OCI-LY1 (cell line): ENCODE measurements at regions not wholly inside any gene's neighbourhood (a gene's known extent, or its start where the extent isn't known, plus 50 kb on each side); places are given as distances from the start of the nearest gene placed in this dataset.

Experiments
- H2AFZ ChIP-seq: fragments of 200-600 bp; sonication (generic), shearing (Covaris generic); 2 replicates; pipeline ENCODE4 v1.6.0; 2014; ENCODE audit warnings: antibody characterized with exemption, mild to moderate bottlenecking, low read length
- H3F3A ChIP-seq: fragments of 200-600 bp; sonication (generic), shearing (Covaris generic); 2 replicates; pipeline ENCODE4 v1.6.0; 2014; ENCODE audit warnings: mild to moderate bottlenecking, antibody characterized with exemption, low read length, moderate library complexity; ENCODE audit not compliant: insufficient read depth
- H3K27ac ChIP-seq: fragments of 200-600 bp; sonication (generic); 2 replicates; pipeline ENCODE4 v1.5.1; 2014; ENCODE audit warnings: low read length, mixed run types, mild to moderate bottlenecking, low read depth; ENCODE audit not compliant: poor library complexity, severe bottlenecking
- H3K27me3 ChIP-seq: fragments of 200-600 bp; sonication (generic); 2 replicates; pipeline ENCODE4 v1.6.0; 2014; ENCODE audit warnings: antibody characterized with exemption, mild to moderate bottlenecking, low read length, moderate library complexity; ENCODE audit not compliant: insufficient read depth
- H3K36me3 ChIP-seq: fragments of 200-600 bp; sonication (generic); 2 replicates; pipeline ENCODE4 v1.6.1; 2014; ENCODE audit warnings: mild to moderate bottlenecking, antibody characterized with exemption, low read length, moderate library complexity, mixed read lengths; ENCODE audit not compliant: insufficient read depth
- H3K4me1 ChIP-seq: fragments of 200-600 bp; sonication (generic); 2 replicates; pipeline ENCODE4 v1.5.1; 2014; ENCODE audit warnings: mild to moderate bottlenecking, low read length, moderate library complexity; ENCODE audit not compliant: insufficient read depth, severe bottlenecking
- H3K4me2 ChIP-seq: fragments of 200-600 bp; sonication (generic), shearing (Covaris generic); 2 replicates; pipeline ENCODE4 v1.6.1; 2014; ENCODE audit warnings: low read length
- H3K4me3 ChIP-seq: fragments of 200-600 bp; sonication (generic); 2 replicates; pipeline ENCODE4 v1.5.1; 2014; ENCODE audit warnings: low read length, low read depth, mild to moderate bottlenecking, mixed read lengths; ENCODE audit not compliant: poor library complexity, severe bottlenecking
- H3K79me2 ChIP-seq: fragments of 200-600 bp; shearing (Covaris generic); 2 replicates; pipeline ENCODE4 v1.6.1; 2016; ENCODE audit warnings: mixed run types, low read length, mixed read lengths; ENCODE audit not compliant: insufficient read depth
- H3K9ac ChIP-seq: fragments of 200-600 bp; sonication (generic), shearing (Covaris generic); 2 replicates; pipeline ENCODE4 v1.6.1; 2014; ENCODE audit warnings: mild to moderate bottlenecking, low read length, mixed read lengths
- H3K9me2 ChIP-seq: fragments of 200-600 bp; sonication (generic), shearing (Covaris generic); 2 replicates; pipeline ENCODE4 v1.6.1; 2014; ENCODE audit warnings: low read depth, mild to moderate bottlenecking, low read length, mixed read lengths
- H3K9me3 ChIP-seq: fragments of 200-600 bp; shearing (Covaris generic); 2 replicates; pipeline ENCODE4 v1.6.1; 2014; ENCODE audit warnings: low read length, mixed read lengths
- H4K20me1 ChIP-seq: fragments of 200-600 bp; sonication (generic), shearing (Covaris generic); 2 replicates; pipeline ENCODE4 v1.6.0; 2016; ENCODE audit warnings: mild to moderate bottlenecking, low read length; ENCODE audit not compliant: insufficient read depth
- EZH2 ChIP-seq: fragments of 200-600 bp; sonication (generic), shearing (Covaris generic); IDR thresholded peaks from 2 replicates; pipeline ENCODE4 v1.8.0; 2017; ENCODE audit warnings: borderline replicate concordance, mixed run types, mild to moderate bottlenecking, antibody characterized with exemption, low read length, moderate library complexity, mixed read lengths
- TF ChIP-seq, protein P1 (sequence below): fragments of 200-600 bp; sonication (generic), shearing (Covaris generic); IDR thresholded peaks from 2 replicates; pipeline ENCODE4 v1.5.1; 2017; ENCODE audit warnings: mild to moderate bottlenecking, antibody characterized with exemption, low read length, moderate library complexity, mixed read lengths

DNA sequence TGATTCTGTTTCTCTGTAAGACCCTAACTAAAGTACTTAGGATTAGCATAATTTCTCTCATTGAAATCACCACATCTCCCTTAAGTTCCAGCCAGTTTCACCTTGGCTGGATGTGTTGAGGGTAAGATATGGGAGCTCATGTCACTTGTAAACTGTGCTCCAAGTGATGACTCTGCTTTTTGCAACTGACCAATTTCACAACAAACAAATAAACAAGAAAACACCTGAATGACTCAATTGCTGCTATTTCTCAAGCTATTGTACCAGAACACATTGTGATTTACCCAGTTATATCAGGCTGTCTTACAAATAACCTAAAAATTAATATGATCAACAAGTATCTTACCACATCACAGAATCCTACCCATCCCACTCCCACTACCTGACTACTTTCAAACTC is 379.1 kb upstream of the KIF2A start:
- Histone ChIP-seq H3K9me2 (no peaks in the 10 kb centered on the region), H3K9ac (no peak overlapping the region), H3K9me3 (no peaks in the 10 kb centered on the region), H3K27ac (no peak overlapping the region), H3F3A (no peaks in the 10 kb centered on the region), H3K79me2 (no peaks in the 10 kb centered on the region), H2AFZ (no peak overlapping the region), H3K4me3 (no peak overlapping the region), H3K27me3 (no peaks in the 10 kb centered on the region), H3K36me3 (no peaks in the 10 kb centered on the region), H4K20me1 (no peaks in the 10 kb centered on the region), H3K4me1 (no peaks in the 10 kb centered on the region), H3K4me2 (no peak overlapping the region)
- TF ChIP-seq, protein P1, sequence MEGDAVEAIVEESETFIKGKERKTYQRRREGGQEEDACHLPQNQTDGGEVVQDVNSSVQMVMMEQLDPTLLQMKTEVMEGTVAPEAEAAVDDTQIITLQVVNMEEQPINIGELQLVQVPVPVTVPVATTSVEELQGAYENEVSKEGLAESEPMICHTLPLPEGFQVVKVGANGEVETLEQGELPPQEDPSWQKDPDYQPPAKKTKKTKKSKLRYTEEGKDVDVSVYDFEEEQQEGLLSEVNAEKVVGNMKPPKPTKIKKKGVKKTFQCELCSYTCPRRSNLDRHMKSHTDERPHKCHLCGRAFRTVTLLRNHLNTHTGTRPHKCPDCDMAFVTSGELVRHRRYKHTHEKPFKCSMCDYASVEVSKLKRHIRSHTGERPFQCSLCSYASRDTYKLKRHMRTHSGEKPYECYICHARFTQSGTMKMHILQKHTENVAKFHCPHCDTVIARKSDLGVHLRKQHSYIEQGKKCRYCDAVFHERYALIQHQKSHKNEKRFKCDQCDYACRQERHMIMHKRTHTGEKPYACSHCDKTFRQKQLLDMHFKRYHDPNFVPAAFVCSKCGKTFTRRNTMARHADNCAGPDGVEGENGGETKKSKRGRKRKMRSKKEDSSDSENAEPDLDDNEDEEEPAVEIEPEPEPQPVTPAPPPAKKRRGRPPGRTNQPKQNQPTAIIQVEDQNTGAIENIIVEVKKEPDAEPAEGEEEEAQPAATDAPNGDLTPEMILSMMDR: no peak
- TF ChIP-seq EZH2: no peak

DNA sequence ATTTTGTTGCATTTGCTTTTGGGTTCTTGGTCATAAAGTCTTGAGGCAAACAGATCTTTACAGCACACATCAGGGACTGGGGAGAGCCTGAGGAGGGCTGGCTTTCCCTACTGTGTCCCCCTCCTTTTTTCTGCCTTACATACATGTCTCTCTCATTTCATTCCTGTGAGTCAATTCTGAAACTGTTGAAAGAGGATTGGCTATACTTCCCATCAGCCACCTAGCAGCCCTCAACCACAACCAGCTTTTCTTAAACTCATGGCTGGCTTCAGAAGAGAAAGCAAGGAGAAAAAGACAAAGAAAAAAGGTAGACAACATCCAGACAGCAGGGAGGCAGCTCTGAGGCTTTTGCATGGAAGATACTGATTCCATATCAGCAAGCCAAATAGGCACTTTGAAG is 374.8 kb upstream of the KIF2A start:
- Histone ChIP-seq H3K9me2 (no peaks in the 10 kb centered on the region), H3K27ac (no peak overlapping the region), H3F3A (no peaks in the 10 kb centered on the region), H2AFZ (no peak overlapping the region), H3K79me2 (no peaks in the 10 kb centered on the region), H3K9me3 (no peaks in the 10 kb centered on the region), H3K36me3 (no peaks in the 10 kb centered on the region), H3K4me3 (no peak overlapping the region), H4K20me1 (no peaks in the 10 kb centered on the region), H3K27me3 (no peaks in the 10 kb centered on the region), H3K9ac (no peak overlapping the region), H3K4me2 (no peak overlapping the region), H3K4me1 (no peaks in the 10 kb centered on the region)
- TF ChIP-seq, protein P1: no peak
- no peak for TF ChIP-seq EZH2

DNA sequence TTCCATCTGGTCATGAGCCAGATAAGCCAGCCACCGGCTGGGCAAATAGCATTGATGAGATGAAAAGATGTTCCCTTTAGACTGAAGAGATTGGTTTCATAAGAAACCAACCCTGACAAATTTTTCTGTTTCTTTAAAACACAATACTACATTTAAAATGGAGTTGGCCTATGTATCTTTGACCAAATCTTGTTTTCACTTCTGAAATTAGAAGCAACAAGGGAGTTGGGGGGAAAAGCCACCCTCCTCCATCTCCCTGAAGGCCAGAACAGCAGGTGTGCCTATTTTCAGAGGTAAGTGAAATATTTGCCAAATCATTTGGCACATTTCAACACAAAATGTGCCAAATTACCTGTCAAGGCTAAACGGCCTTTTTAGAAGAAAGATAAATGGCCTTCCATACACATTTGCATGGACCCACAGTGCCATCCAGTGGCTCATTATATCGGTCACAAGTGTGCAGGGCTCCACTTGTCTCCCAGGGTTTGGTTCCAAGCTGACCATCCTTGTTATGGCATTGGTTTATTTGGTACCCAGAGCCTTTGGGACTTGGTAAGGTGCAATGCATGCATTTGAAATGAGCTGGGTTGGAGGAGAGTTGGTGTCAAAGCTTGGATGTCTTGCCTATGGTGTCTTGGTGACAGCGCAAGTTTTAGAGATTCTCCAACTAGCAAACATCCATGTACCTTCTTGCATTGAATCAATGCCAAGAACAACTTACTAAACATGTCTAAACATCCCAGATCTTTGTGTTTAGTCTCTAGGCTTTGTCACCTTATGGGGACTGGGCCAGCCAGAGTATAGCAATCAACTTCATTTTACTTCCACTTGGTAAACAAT is 372.0 kb upstream of the KIF2A start:
- H3K4me3 ChIP-seq: no peak overlapping the region
- H3K36me3 ChIP-seq: no peaks in the 10 kb centered on the region
- no peak for TF ChIP-seq EZH2
- TF ChIP-seq, protein P1: peak; percentile 41; the same call in 1 of the 2 replicates
- H3K27ac ChIP-seq: no peak overlapping the region
- no peak overlapping the region for H2AFZ ChIP-seq
- no peaks in the 10 kb centered on the region for H4K20me1 ChIP-seq
- H3K9ac ChIP-seq: no peak overlapping the region
- no peaks in the 10 kb centered on the region for H3K79me2 ChIP-seq
- no peak overlapping the region for H3K4me2 ChIP-seq
- H3K9me2 ChIP-seq: no peaks in the 10 kb centered on the region
- no peaks in the 10 kb centered on the region for H3K9me3 ChIP-seq
- no peaks in the 10 kb centered on the region for H3K27me3 ChIP-seq
- no peaks in the 10 kb centered on the region for H3F3A ChIP-seq
- no peaks in the 10 kb centered on the region for H3K4me1 ChIP-seq
